ENCODE measurements at regions not wholly inside any gene's neighbourhood (a gene's known extent, or its start where the extent isn't known, plus 50 kb on each side); places are given as distances from the start of the nearest gene placed in this dataset.
"Not testable (repeated sequence)": the region's sequence is repeated elsewhere in the genome, so short reads cannot be mapped to it uniquely, and the experiment has no call there.

- DNase-seq (ENCODE audit: low read depth), result no peak
Measured at GRCh38 chr9:7342736-7343135, 456.8 kb downstream of the DMAC1 start.

- no peak for DNase-seq (ENCODE audit: low read depth)
Measured at GRCh38 chr9:7342229-7342628, 457.3 kb downstream of the DMAC1 start.

- no peak for DNase-seq (ENCODE audit: low read depth)
Measured at GRCh38 chr9:7341571-7341970, 458.0 kb downstream of the DMAC1 start.

DNA sequence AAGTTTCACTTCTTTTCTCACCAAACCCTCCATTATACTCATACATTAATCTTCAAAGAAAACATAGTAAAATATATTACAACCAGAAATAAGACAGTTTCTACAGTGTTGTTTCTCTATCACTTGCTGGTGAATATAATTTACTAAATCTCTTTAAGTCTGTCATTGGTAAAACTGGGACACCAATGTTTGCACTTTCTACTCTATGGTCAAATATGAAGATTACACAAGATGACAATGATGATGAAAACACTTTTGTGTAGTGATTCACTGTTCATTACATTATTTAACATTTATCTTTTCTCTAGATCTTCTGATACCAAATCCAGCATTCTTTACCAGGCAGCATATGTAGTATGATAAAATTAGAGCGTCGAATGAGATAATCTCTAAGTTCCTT lies 459.1 kb downstream of the DMAC1 start:
- DNase-seq (ENCODE audit: low read depth), result no peak

GRCh38 chr9:7338586-7339281 lies 460.8 kb downstream of the DMAC1 start:
- DNase-seq (ENCODE audit: low read depth), result no peak

- no peak for DNase-seq (ENCODE audit: low read depth)
Measured at GRCh38 chr9:7336356-7337065, 463.1 kb downstream of the DMAC1 start.

GRCh38 chr9:7333719-7334118 lies 465.9 kb downstream of the DMAC1 start:
- no peak for DNase-seq (ENCODE audit: low read depth)

DNA sequence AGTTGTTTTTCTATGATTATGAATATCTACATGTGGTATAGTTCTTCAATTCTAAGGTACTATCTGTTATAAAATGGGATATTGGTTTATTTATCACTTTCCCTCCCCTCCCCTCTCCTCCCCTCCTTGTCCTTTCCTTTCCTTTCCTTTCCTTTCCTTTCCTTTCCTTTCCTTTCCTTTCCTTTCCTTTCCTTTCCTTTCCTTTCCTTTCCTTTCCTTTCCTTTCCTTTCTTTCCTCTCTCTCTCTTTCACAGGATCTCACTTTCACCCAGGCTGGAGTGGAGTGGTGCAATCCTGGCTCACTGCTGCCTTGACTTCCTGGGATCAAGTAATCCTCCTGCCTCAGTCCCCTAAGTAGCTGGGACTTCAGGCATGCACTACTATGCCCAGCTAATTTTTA lies 466.8 kb downstream of the DMAC1 start:
- no peak for DNase-seq (ENCODE audit: low read depth)

DNA sequence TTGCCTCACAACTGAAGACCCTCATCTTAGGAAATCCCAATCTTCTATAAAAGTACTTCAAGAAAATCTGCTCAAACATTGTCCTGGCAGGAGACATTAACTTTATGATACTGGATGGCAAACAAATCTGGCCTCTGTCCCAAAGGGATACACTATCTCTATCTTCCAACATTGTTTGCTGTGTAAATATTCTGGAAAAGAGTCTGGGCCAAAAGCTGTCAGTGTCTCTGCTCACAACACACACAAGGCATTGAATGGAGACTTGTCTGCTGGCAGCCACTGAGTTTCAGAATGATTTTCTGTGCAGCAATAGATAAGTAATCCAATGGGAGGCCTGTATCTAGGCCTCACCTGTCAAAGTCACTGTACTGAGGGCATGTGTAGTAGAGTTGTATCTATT lies 471.1 kb downstream of the DMAC1 start:
- no peak for DNase-seq (ENCODE audit: low read depth)

DNA sequence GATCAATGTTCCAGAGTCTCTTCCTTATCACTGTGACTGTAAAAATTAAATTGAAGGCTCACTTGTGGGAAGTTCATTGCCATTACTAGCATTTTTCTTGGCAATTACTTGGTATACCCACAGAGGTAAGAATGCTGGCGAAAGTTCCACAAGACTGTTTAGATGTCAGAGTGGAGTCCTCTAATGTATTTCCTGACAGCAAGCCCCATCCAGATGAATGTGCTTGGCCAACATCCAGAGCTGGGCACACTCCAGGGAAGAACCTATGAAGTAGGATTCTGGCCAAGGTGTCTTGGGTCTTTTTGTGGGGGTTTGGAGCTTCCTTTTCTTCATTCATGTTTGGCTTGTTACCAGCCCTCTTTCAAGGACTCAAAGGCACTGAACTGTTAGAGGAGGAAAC lies 473.6 kb downstream of the DMAC1 start:
- DNase-seq (ENCODE audit: low read depth), result no peak

GRCh38 chr9:7324152-7324598 lies 475.4 kb downstream of the DMAC1 start:
- no peak for DNase-seq (ENCODE audit: low read depth)

- DNase-seq (ENCODE audit: low read depth), result no peak
Measured at GRCh38 chr9:7320841-7321240, 478.7 kb downstream of the DMAC1 start.

GRCh38 chr9:7320139-7320538 lies 479.4 kb downstream of the DMAC1 start:
- DNase-seq (ENCODE audit: low read depth), result no peak

GRCh38 chr9:7318920-7319319 lies 480.7 kb downstream of the DMAC1 start:
- no peak for DNase-seq (ENCODE audit: low read depth)

GRCh38 chr9:7316967-7317366 lies 482.6 kb downstream of the DMAC1 start:
- no peak for DNase-seq (ENCODE audit: low read depth)

GRCh38 chr9:7316166-7316795 lies 483.3 kb downstream of the DMAC1 start:
- no peak for DNase-seq (ENCODE audit: low read depth)

GRCh38 chr9:7315746-7316145 lies 483.8 kb downstream of the DMAC1 start:
- no peak for DNase-seq (ENCODE audit: low read depth)

- no peak for DNase-seq (ENCODE audit: low read depth)
Measured at GRCh38 chr9:7315116-7315515, 484.5 kb downstream of the DMAC1 start.

DNA sequence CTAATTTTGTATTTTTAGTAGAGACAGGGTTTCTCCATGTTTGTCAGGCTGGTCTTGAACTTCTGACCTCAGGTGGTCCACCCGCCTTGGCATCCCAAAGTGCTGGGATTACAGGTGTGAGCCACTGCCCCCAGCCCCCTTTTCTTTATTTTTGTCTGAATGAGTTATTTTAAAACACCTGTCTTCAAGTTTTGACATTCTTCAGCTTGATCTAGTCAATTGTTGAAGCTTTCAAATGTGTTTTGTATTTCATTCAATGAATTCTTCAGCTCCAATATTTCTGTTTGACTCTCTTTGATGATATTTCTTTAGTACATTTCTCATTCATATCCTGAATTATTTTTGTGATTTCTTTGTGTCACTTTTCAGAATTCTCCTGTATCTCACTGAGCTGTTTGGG lies 486.2 kb downstream of the DMAC1 start:
- DNase-seq (ENCODE audit: low read depth), result no peak

GRCh38 chr9:7309051-7309450 lies 490.5 kb downstream of the DMAC1 start:
- not testable (repeated sequence) for DNase-seq (ENCODE audit: low read depth)

GRCh38 chr9:7305677-7306076 lies 493.9 kb downstream of the DMAC1 start:
- no peak for DNase-seq (ENCODE audit: low read depth)

GRCh38 chr9:7304627-7304995 lies 495.0 kb downstream of the DMAC1 start:
- no peak for DNase-seq (ENCODE audit: low read depth)

DNA sequence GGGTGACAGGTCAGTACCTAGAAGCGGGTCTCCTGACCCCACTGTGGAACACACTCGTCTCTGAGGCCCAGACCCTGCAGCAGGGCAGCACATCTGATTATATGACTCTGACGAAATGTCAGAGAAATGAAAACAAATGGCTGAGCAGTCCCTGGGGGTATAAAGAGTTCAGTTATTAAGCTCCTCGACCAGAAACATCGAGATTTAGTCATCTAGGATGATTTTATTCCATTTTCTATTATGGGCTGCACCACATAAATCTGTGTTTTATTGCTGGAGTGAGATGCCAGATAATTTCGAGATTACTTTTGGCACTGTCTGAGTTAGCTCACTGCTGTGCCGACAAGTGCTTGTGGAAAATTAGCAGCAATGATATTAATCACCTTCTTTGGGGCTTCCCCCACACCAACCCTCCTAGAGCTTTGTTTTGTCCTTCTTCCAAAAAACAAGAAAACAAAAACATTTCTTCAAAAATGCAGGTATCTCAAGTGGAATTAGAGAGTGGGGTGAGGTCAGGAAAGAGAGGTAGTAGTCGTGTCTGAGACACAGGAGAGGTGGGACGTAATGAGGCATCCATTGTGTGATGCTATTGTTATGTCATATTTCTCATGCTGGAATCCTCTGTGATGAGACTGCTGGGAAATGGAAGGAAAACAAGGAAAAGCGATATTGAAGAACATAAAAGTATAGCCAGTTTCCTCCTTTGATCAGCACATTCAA lies 495.5 kb downstream of the DMAC1 start:
- no peak for DNase-seq (ENCODE audit: low read depth)
